Astrocyte (in vitro differentiated cells and primary cell): ENCODE measurements at regions not wholly inside any gene's neighbourhood (a gene's known extent, or its start where the extent isn't known, plus 50 kb on each side); places are given as distances from the start of the nearest gene placed in this dataset.

Experiments
- EZH2 ChIP-seq: IDR thresholded peaks from 2 replicates; pipeline ENCODE4 v1.6.1; 2012; ENCODE audit warnings: mild to moderate bottlenecking, low read length, inconsistent platforms; ENCODE audit not compliant: insufficient read depth
- TF ChIP-seq, protein P1 (sequence below): IDR thresholded peaks from 2 replicates; pipeline ENCODE4 v1.5.1; 2011; ENCODE audit warnings: low read depth, mild to moderate bottlenecking, inconsistent platforms, low read length, moderate library complexity; ENCODE audit not compliant: insufficient read depth

DNA sequence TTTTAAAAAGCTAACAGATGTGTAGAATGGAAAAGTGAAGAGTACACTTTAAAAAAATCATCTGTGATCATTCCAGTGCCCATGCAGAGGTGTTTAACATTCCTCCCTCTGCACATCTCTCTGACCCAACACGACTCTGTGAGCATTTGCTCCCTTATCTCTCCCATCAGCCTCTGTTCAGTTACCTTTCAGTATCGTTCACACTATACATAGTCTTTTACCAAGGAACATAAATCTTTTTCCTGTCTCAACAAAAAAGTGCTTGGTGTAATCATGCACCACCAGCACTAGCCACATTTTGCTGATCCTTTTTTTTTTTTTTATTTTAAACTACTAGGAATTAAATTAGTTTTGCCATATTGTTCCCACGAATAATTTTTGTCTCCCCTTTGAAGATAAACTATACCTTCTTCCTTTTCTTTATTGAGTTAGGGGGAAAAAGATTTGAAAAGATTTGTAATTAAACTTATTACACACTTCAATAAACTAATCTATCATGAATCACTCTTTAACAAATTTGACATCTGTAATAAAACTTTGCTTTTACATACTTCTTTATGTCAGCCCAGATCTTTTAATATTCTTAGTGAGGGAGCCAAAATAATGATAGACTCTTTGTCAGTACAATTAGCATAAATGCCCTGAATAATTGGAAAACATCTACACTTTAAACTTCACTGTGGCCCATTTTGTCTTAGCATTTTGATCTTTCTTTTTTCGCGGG lies 489.8 kb upstream of the FANCL start:
- no peak for TF ChIP-seq EZH2
- TF ChIP-seq, protein P1, sequence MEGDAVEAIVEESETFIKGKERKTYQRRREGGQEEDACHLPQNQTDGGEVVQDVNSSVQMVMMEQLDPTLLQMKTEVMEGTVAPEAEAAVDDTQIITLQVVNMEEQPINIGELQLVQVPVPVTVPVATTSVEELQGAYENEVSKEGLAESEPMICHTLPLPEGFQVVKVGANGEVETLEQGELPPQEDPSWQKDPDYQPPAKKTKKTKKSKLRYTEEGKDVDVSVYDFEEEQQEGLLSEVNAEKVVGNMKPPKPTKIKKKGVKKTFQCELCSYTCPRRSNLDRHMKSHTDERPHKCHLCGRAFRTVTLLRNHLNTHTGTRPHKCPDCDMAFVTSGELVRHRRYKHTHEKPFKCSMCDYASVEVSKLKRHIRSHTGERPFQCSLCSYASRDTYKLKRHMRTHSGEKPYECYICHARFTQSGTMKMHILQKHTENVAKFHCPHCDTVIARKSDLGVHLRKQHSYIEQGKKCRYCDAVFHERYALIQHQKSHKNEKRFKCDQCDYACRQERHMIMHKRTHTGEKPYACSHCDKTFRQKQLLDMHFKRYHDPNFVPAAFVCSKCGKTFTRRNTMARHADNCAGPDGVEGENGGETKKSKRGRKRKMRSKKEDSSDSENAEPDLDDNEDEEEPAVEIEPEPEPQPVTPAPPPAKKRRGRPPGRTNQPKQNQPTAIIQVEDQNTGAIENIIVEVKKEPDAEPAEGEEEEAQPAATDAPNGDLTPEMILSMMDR: no peak
